OCI-LY7 (cell line): ENCODE measurements at regions not wholly inside any gene's neighbourhood (a gene's known extent, or its start where the extent isn't known, plus 50 kb on each side); places are given as distances from the start of the nearest gene placed in this dataset.
A peak's percentile ranks its signal among the peaks of the same experiment; 100 is the strongest.

ENCODE experiments used
- EZH2phosphoT487 ChIP-seq: fragments of 200-600 bp; sonication (generic); IDR thresholded peaks from 2 replicates; pipeline ENCODE4 v1.6.1; 2018; ENCODE audit warnings: low read depth, borderline replicate concordance, mild to moderate bottlenecking, mixed run types, antibody characterized with exemption, low read length, moderate library complexity, mixed read lengths
- TF ChIP-seq, protein P1 (sequence below): fragments of 200-600 bp; sonication (generic); conservative IDR thresholded peaks from 2 replicates; pipeline ENCODE4 v1.5.1; 2014; ENCODE audit warnings: mild to moderate bottlenecking, antibody characterized with exemption, low read length, moderate library complexity, mixed read lengths

- TF ChIP-seq, protein P1, sequence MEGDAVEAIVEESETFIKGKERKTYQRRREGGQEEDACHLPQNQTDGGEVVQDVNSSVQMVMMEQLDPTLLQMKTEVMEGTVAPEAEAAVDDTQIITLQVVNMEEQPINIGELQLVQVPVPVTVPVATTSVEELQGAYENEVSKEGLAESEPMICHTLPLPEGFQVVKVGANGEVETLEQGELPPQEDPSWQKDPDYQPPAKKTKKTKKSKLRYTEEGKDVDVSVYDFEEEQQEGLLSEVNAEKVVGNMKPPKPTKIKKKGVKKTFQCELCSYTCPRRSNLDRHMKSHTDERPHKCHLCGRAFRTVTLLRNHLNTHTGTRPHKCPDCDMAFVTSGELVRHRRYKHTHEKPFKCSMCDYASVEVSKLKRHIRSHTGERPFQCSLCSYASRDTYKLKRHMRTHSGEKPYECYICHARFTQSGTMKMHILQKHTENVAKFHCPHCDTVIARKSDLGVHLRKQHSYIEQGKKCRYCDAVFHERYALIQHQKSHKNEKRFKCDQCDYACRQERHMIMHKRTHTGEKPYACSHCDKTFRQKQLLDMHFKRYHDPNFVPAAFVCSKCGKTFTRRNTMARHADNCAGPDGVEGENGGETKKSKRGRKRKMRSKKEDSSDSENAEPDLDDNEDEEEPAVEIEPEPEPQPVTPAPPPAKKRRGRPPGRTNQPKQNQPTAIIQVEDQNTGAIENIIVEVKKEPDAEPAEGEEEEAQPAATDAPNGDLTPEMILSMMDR = 0 out of 2 replicates have a peak, but pooled peaks have one; percentile 17
- no peak for TF ChIP-seq EZH2phosphoT487
Measured at GRCh38 chr7:67912437-67912836, 915.8 kb downstream of the TYW1 start.
